Heart left ventricle (tissue), 16 donors: ENCODE measurements at regions not wholly inside any gene's neighbourhood (a gene's known extent, or its start where the extent isn't known, plus 50 kb on each side); places are given as distances from the start of the nearest gene placed in this dataset.

Experiments
- ATAC-seq, 4 donors: fragments of 200-7000 bp; cut with Tn5 transposase; one replicate each; pipeline ENCODE4 v1.9.1; 2020 to 2022; ENCODE audit warnings: moderate library complexity in 4 of 4, mild to moderate bottlenecking in 3 of 4, moderate number of reproducible peaks in 1 of 4
- DNase-seq, 5 donors: peaks; one replicate each; pipeline ENCODE4 v3.0.0-alpha.2; 2020
- H3K27ac ChIP-seq, 12 donors: fragments of 200-600 bp; sonication (generic) in 4 of 12; one replicate each; pipeline versions ENCODE4 v1.5.0 to v1.8.0; 2016 to 2022; ENCODE audit warnings: mild to moderate bottlenecking in 2 of 12
- H3K27me3 ChIP-seq, 9 donors: fragments of 200-600 bp; sonication (generic) in 2 of 9; one replicate each; pipeline versions ENCODE4 v1.5.1 to v1.8.0; 2016 to 2022; ENCODE audit warnings: mild to moderate bottlenecking in 3 of 9
- H3K36me3 ChIP-seq, 9 donors: fragments of 200-600 bp; sonication (generic) in 2 of 9; one replicate each; pipeline versions ENCODE4 v1.5.0 to v1.8.0; 2018 to 2022; ENCODE audit warnings: mild to moderate bottlenecking in 2 of 9
- H3K4me1 ChIP-seq, 12 donors: fragments of 200-600 bp; sonication (generic) in 4 of 12; one replicate each; pipeline versions ENCODE4 v1.5.0 to v1.8.0; 2016 to 2022; ENCODE audit warnings: mild to moderate bottlenecking in 3 of 12
- H3K4me3 ChIP-seq, 12 donors: fragments of 200-600 bp; sonication (generic) in 4 of 12; one replicate each; pipeline versions ENCODE4 v1.5.0 to v1.8.0; 2017 to 2022; ENCODE audit warnings: mild to moderate bottlenecking in 9 of 12, moderate library complexity in 4 of 12
- H3K9me3 ChIP-seq, 12 donors: fragments of 200-600 bp; sonication (generic) in 4 of 12; one replicate each; pipeline versions ENCODE4 v1.5.0 to v1.8.0; 2016 to 2022; ENCODE audit warnings: mild to moderate bottlenecking in 1 of 12
- POLR2A ChIP-seq, 2 donors: fragments of 450-650 bp; IDR thresholded peaks; one replicate each; pipeline ENCODE4 v1.6.1; 2017; ENCODE audit warnings: antibody characterized with exemption in 2 of 2, mild to moderate bottlenecking in 2 of 2, moderate library complexity in 2 of 2
- WGBS, 4 donors: extraction: QIAGEN DNeasy Blood & Tissue Kit in 2 of 4; methylation state at CpG; one replicate each; pipeline versions ENCODE4 v1.1.5 to v1.1.7; 2013 to 2018; 5-methylcytosine and 5-hydroxymethylcytosine counted together
- intact Hi-C, 10 donors: fragments of 100-400 bp; cut with DNase I; formaldehyde crosslinking; loops; one replicate each; pipeline versions ENCODE4 v1.11.1 to v1.14.2; 2022
- TF ChIP-seq, protein P1 (sequence below), 12 donors: fragments of 200-600 bp; sonication (generic) in 4 of 12; IDR thresholded peaks; one replicate each; pipeline versions ENCODE4 v1.5.0 to v1.8.0; 2018 to 2022; ENCODE audit warnings: antibody characterized with exemption in 12 of 12, mild to moderate bottlenecking in 5 of 12
- donor health status: ischemic (EF 13 %, LVEDD 7.1; RV severe dilation, severe dysfunction).
- donor health status: healthy with polysubstance abuse.
- donor health status: DM: no; HTN: yes; CAD: no.
- donor health status: DM: no; HTN: no; CAD: no.
- donor health status: ischemic (EF 25% LVEDD 6.9; RV normal size, moderate dysfunction).
- donor health status: ischemic (EF 25% LVEDD 5.7; RV mildly dilated, moderate dysfunction).
- donor health status: healthy.
- donor health status: DM: yes; HTN: yes; CAD: no.
- donor health status: ischemic (EF 35%, LVEDD 5.7; RV mildly dilated, moderate dysfunction).
- donor health status: nonischemic (EF 11% LVEDD 7.7; RV severe dilation, severe dysfunction).
- donor health status: DM: yes; HTN: yes; CAD: no.
- donor health status: PGD.
- donor health status: ischemic (EF 29% LVEDD 5.4; RV normal size, mild dysfunction).
- donor health status: nonischemic (EF 23%, LVEDD 6.1; RV moderate dilation, normal function).

DNA sequence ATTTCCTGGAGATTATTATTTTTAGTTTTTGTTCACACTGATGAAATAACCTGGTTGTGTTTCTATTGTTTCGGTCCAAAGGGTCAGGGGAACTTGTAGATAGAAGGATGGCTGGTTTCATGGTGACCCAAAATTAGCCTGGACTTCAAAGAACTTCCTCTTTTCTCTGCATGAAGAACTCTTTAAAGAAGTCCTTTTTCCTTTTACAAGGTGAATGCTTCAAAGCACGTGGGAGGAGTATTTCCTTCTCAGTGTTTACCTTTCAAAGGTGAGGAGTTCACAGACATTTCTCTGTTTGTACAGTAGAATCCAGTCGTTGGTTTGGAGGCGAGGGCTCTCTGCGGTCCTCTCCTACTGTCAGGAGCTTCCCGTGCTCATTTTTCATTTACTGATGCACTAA, 561.7 kb downstream of the GATA3 start:
- DNase-seq (no peak), ATAC-seq (no peak)
- WGBS, 4 donors, result 44 to 53% (median 48%) methylated on average over 6 of the region's 6 CpGs
- TF ChIP-seq, protein P1, sequence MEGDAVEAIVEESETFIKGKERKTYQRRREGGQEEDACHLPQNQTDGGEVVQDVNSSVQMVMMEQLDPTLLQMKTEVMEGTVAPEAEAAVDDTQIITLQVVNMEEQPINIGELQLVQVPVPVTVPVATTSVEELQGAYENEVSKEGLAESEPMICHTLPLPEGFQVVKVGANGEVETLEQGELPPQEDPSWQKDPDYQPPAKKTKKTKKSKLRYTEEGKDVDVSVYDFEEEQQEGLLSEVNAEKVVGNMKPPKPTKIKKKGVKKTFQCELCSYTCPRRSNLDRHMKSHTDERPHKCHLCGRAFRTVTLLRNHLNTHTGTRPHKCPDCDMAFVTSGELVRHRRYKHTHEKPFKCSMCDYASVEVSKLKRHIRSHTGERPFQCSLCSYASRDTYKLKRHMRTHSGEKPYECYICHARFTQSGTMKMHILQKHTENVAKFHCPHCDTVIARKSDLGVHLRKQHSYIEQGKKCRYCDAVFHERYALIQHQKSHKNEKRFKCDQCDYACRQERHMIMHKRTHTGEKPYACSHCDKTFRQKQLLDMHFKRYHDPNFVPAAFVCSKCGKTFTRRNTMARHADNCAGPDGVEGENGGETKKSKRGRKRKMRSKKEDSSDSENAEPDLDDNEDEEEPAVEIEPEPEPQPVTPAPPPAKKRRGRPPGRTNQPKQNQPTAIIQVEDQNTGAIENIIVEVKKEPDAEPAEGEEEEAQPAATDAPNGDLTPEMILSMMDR (IDR thresholded peaks at IDR 0.05), result no peak
- TF ChIP-seq POLR2A (IDR thresholded peaks at IDR 0.05), result no peak
- no peaks in the 10 kb centered on the region for H3K4me1 ChIP-seq
- intact Hi-C loops, result no loop called here
- no peaks in the 10 kb centered on the region for H3K9me3 ChIP-seq
- H3K36me3 ChIP-seq, result no peaks in the 10 kb centered on the region
- H3K27me3 ChIP-seq, result no peaks in the 10 kb centered on the region
- H3K27ac ChIP-seq, result no peak overlapping the region
- no peak overlapping the region for H3K4me3 ChIP-seq

GRCh38 chr10:8617792-8618191, 563.3 kb downstream of the GATA3 start:
- no peaks in the 10 kb centered on the region for H3K27me3 ChIP-seq
- H3K4me3 ChIP-seq, result no peak overlapping the region
- 75 to 83% (median 81%) methylated on average over 2 of the region's 2 CpGs for WGBS, 4 donors
- no peaks in the 10 kb centered on the region for H3K9me3 ChIP-seq
- TF ChIP-seq POLR2A (IDR thresholded peaks at IDR 0.05), result no peak
- TF ChIP-seq, protein P1 (IDR thresholded peaks at IDR 0.05), result no peak
- no peak for DNase-seq
- H3K36me3 ChIP-seq, result no peaks in the 10 kb centered on the region
- H3K4me1 ChIP-seq, result no peaks in the 10 kb centered on the region
- H3K27ac ChIP-seq, result no peak overlapping the region
- ATAC-seq, result no peak
- intact Hi-C loops, result no loop called here

DNA sequence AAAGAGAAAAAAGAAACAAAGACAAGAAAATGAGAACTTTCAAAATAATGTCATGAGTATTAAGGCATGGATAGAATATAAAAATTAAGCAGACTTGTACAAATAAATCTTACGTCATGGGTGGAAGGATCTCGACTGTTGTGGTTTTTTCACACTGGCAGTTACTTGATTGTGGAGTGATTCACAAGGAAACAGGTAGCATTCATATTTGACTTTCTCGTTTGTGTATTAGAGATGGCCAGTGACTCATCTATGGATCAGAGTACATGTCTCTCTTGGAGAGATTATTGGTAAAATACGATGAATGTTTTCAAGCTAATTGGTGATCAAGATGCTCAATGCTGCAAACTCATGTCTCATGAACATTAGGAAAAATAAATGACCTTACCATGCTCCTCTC, 564.3 kb downstream of the GATA3 start:
- intact Hi-C loops, result no loop called here
- DNase-seq, result no peak
- Histone ChIP-seq H3K9me3 (no peaks in the 10 kb centered on the region), H3K27me3 (no peaks in the 10 kb centered on the region), H3K36me3 (no peaks in the 10 kb centered on the region), H3K4me3 (no peak overlapping the region), H3K27ac (no peak overlapping the region), H3K4me1 (no peaks in the 10 kb centered on the region)
- TF ChIP-seq POLR2A (IDR thresholded peaks at IDR 0.05), result no peak
- TF ChIP-seq, protein P1 (IDR thresholded peaks at IDR 0.05), result no peak
- ATAC-seq, result no peak
- WGBS, 4 donors, result 77 to 85% (median 80%) methylated on average over 4 of the region's 4 CpGs

- TF ChIP-seq POLR2A (IDR thresholded peaks at IDR 0.05), result no peak
- TF ChIP-seq, protein P1 (IDR thresholded peaks at IDR 0.05), result no peak
- no peak overlapping the region for H3K27ac ChIP-seq
- intact Hi-C loops, result no loop called here
- H3K4me3 ChIP-seq, result no peak overlapping the region
- no peaks in the 10 kb centered on the region for H3K27me3 ChIP-seq
- H3K9me3 ChIP-seq, result no peaks in the 10 kb centered on the region
- no peak for ATAC-seq
- no peak for DNase-seq
- no peaks in the 10 kb centered on the region for H3K36me3 ChIP-seq
- H3K4me1 ChIP-seq, result no peaks in the 10 kb centered on the region
- 70 to 74% (median 72%) methylated on average over 5 of the region's 5 CpGs for WGBS, 4 donors
Observed at GRCh38 chr10:8628351-8628750, 573.9 kb downstream of the GATA3 start.
